ENCODE measurements at regions not wholly inside any gene's neighbourhood (a gene's known extent, or its start where the extent isn't known, plus 50 kb on each side); places are given as distances from the start of the nearest gene placed in this dataset.

DNA sequence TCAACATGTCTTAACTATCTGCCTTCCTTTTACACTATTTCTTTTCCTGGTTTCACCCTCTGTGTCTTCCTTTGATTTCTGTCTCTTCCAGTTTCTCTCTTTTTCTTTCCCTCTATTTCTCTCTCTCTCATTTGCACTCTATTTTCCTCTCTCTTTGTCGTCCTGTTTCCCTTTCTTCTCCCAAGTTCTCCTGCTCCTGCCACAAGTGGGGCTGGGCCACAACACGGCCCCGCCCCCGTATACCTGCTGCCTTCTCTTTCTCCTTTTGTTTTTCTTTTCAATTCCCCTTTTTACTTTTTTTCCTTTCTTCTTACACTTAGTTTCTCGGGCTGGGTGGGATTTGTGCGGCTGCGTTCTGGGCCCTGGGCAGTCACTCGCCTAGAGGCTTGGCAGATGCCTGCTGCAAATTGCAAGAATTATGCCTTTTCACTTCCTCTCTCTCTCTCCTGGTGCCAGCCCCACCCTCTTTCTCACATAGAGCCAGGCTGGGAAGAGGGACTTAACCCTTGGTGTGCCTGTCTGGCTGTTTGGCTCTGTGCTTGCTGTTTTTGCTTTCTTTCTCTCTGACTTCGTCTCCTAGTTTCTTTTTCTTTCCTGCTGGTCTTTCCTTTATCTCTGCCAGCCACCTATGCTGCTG, 2139.4 kb downstream of the TP53TG3F start:
- no peaks in the 10 kb centered on the region for H3K36me3 ChIP-seq (ENCODE audit: control insufficient read depth in 1 of 2, insufficient read depth in 2 of 2, low read length in 2 of 2)
- DNase-seq (ENCODE audit: low read depth, low spot score): peak; percentile 57
- H4K20me1 ChIP-seq (ENCODE audit: insufficient read depth): no peaks in the 10 kb centered on the region
- no peaks in the 10 kb centered on the region for H3K27me3 ChIP-seq (ENCODE audit: insufficient read depth, low read length)
- H2AFZ ChIP-seq (ENCODE audit: low read depth, low read length, poor library complexity, severe bottlenecking): peak overlapping the region; percentile 97
- H3K27ac ChIP-seq (ENCODE audit: low read depth, low read length): peak overlapping the region; percentile 41; the same call in 1 of the 2 replicates
- peak overlapping the region; percentile 75 for H3K4me2 ChIP-seq (ENCODE audit: low read length)
- H3K9ac ChIP-seq (ENCODE audit: low read length): peak overlapping the region; percentile 15
- H3K79me2 ChIP-seq (ENCODE audit: insufficient read depth, low read length): no peaks in the 10 kb centered on the region
- POLR2A ChIA-PET: no interaction called here
- H3K9me2 ChIP-seq (ENCODE audit: insufficient read depth): no peaks in the 10 kb centered on the region
- TF ChIP-seq POLR2AphosphoS5 (IDR thresholded peaks at IDR 0.05; ENCODE audit: low read depth, low read length) (peak; percentile 28; the same call in 1 of the 2 replicates), SP1 (IDR thresholded peaks at IDR 0.05; ENCODE audit: low read depth) (peak; percentile 40; the same call in 1 of the 2 replicates), EZH2 (IDR thresholded peaks at IDR 0.05) (no peak), SIN3A (IDR thresholded peaks at IDR 0.05; ENCODE audit: low read depth) (no peak), FOSL1 (IDR thresholded peaks at IDR 0.05; ENCODE audit: low read depth) (no peak), EGR1 (IDR thresholded peaks at IDR 0.05; ENCODE audit: low read depth) (no peak), ZFX (IDR thresholded peaks at IDR 0.05) (no peak), SRF (IDR thresholded peaks at IDR 0.05; ENCODE audit: low read depth) (no peak)
- TF ChIP-seq, protein P1, sequence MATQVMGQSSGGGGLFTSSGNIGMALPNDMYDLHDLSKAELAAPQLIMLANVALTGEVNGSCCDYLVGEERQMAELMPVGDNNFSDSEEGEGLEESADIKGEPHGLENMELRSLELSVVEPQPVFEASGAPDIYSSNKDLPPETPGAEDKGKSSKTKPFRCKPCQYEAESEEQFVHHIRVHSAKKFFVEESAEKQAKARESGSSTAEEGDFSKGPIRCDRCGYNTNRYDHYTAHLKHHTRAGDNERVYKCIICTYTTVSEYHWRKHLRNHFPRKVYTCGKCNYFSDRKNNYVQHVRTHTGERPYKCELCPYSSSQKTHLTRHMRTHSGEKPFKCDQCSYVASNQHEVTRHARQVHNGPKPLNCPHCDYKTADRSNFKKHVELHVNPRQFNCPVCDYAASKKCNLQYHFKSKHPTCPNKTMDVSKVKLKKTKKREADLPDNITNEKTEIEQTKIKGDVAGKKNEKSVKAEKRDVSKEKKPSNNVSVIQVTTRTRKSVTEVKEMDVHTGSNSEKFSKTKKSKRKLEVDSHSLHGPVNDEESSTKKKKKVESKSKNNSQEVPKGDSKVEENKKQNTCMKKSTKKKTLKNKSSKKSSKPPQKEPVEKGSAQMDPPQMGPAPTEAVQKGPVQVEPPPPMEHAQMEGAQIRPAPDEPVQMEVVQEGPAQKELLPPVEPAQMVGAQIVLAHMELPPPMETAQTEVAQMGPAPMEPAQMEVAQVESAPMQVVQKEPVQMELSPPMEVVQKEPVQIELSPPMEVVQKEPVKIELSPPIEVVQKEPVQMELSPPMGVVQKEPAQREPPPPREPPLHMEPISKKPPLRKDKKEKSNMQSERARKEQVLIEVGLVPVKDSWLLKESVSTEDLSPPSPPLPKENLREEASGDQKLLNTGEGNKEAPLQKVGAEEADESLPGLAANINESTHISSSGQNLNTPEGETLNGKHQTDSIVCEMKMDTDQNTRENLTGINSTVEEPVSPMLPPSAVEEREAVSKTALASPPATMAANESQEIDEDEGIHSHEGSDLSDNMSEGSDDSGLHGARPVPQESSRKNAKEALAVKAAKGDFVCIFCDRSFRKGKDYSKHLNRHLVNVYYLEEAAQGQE (IDR thresholded peaks at IDR 0.05; ENCODE audit: low read depth): no peak
- BruUV-seq (replicated peaks): no TSS peak
- RAD21 ChIA-PET (ENCODE audit: low non-redundant PET in 1 of 2, low total read pairs in 2 of 2, uncharacterized antibody in 2 of 2, unreplicated experiment in 2 of 2): no interaction called here
- no peaks in the 10 kb centered on the region for H3K9me3 ChIP-seq (ENCODE audit: control insufficient read depth in 1 of 2, insufficient read depth in 1 of 2, low read depth in 1 of 2, low read length in 2 of 2)
- CTCF ChIA-PET: no interaction called here
- ATAC-seq: peak; percentile 96
- peaks cover 7 to 19% of the 10 kb centered on the region in 2 experiments for H3K4me1 ChIP-seq (ENCODE audit: control insufficient read depth in 1 of 2, insufficient read depth in 2 of 2, low read length in 2 of 2)
- intact Hi-C loops (cut with micrococcal nuclease): loop anchor here (5.0 kb wide), 2 partner anchors 78 to 208 kb away; no protein-coding TSS in a partner anchor
- H3K4me3 ChIP-seq (replicated peaks in 1 of 2; ENCODE audit: low read depth in 1 of 2, low read length in 2 of 2): peak overlapping the region; percentile 37 to 53

All from HCT116 (cell line).